Natural killer cell (primary cell): ENCODE measurements at regions not wholly inside any gene's neighbourhood (a gene's known extent, or its start where the extent isn't known, plus 50 kb on each side); places are given as distances from the start of the nearest gene placed in this dataset.

Experiments
- ATAC-seq, 3 donors: fragments of 150-1000 bp in 2 of 3; fragments of 200-7000 bp in 1 of 3; cut with Tn5 transposase; 1 replicate in 1 of 3; 2 replicates in 2 of 3; pipeline ENCODE4 v1.10.0; 2021; ENCODE audit warnings: mild to moderate bottlenecking in 2 of 3, moderate library complexity in 2 of 3
- DNase-seq, 2 donors: peaks; one replicate each; pipeline versions ENCODE4 v3.0.0 to v3.0.0-alpha.2; 2013 to 2021; ENCODE audit warnings: mixed read lengths in 1 of 2
- H3K27ac ChIP-seq: one replicate; pipeline ENCODE4 v1.5.1; 2013; ENCODE audit warnings: mild to moderate bottlenecking, low read length
- H3K27me3 ChIP-seq: one replicate; pipeline ENCODE4 v1.6.1; 2013; ENCODE audit warnings: low read length; ENCODE audit not compliant: control insufficient read depth, insufficient read depth
- H3K36me3 ChIP-seq: one replicate; pipeline ENCODE4 v1.6.1; 2013; ENCODE audit warnings: low read length; ENCODE audit not compliant: control insufficient read depth, insufficient read depth
- H3K4me1 ChIP-seq: one replicate; pipeline ENCODE4 v1.6.1; 2013; ENCODE audit warnings: low read length; ENCODE audit not compliant: control insufficient read depth, insufficient read depth
- H3K4me3 ChIP-seq: one replicate; pipeline ENCODE4 v1.5.1; 2013; ENCODE audit warnings: low read length
- H3K9me3 ChIP-seq: one replicate; pipeline ENCODE4 v1.6.1; 2013; ENCODE audit warnings: low read length; ENCODE audit not compliant: control insufficient read depth, insufficient read depth
- H3K27ac Mint-ChIP-seq, 2 donors: one replicate each; pipeline ENCODE4 v1.8.0; 2022; ENCODE audit warnings: mild to moderate bottlenecking in 2 of 2, mixed read lengths in 2 of 2, moderate library complexity in 1 of 2
- H3K27me3 Mint-ChIP-seq, 2 donors: one replicate each; pipeline ENCODE4 v1.8.0; 2022; ENCODE audit warnings: low read depth in 2 of 2, mixed read lengths in 2 of 2
- H3K36me3 Mint-ChIP-seq: one replicate; pipeline ENCODE4 v1.8.0; 2022; ENCODE audit warnings: mixed read lengths
- H3K4me1 Mint-ChIP-seq, 2 donors: one replicate each; pipeline ENCODE4 v1.8.0; 2022; ENCODE audit warnings: mixed read lengths in 2 of 2
- H3K4me3 Mint-ChIP-seq: one replicate; pipeline ENCODE4 v1.8.0; 2022; ENCODE audit warnings: mild to moderate bottlenecking, moderate library complexity, mixed read lengths
- H3K9me3 Mint-ChIP-seq, 2 donors: one replicate each; pipeline ENCODE4 v1.8.0; 2022; ENCODE audit warnings: mixed read lengths in 2 of 2
- WGBS: methylation state at CpG from one replicate; pipeline ENCODE4 v1.1.7; 2013; ENCODE audit warnings: missing lambda C conversion rate; ENCODE audit not compliant: insufficient coverage; 5-methylcytosine and 5-hydroxymethylcytosine counted together
- intact Hi-C: fragments of 100-400 bp; cut with micrococcal nuclease; formaldehyde crosslinking; loops from one replicate; pipeline ENCODE4 v1.14.2; 2022
- TF ChIP-seq, protein P1 (sequence below): fragments of 200-600 bp; IDR thresholded peaks from one replicate; pipeline ENCODE4 v1.8.0; 2022; ENCODE audit warnings: antibody characterized with exemption

DNA sequence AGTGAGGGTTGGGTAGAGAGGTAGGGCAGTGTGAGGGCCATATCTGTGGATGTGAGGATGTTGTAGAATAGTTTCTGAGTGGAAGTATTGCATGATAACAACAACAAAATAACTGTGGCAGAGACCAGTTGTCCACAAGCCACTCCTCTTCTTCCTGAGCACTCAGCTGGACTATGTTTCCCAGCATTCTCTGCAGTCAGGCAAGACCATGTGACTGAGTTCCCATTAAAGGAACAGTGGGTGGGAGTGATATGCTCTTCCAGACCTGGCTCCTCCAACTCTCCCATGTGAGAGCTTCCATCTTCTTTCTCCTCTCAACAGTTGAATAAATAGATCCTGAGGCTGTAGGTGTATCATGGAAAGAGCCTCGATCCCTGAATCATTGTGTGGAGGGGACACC lies 272.4 kb downstream of the CBLN1 start:
- Mint-ChIP-seq H3K4me1 (no peaks in the 10 kb centered on the region), H3K27ac (no peak overlapping the region), H3K4me3 (no peak overlapping the region), H3K27me3 (peaks cover 0 to 2% of the 10 kb centered on the region in 2 donors), H3K36me3 (no peaks in the 10 kb centered on the region), H3K9me3 (peaks cover 0 to 3% of the 10 kb centered on the region in 2 donors)
- no CpG with 5 or more reads among the region's 1 CpG for WGBS
- Histone ChIP-seq H3K27me3 (no peaks in the 10 kb centered on the region), H3K27ac (no peak overlapping the region), H3K9me3 (no peaks in the 10 kb centered on the region), H3K4me3 (no peak overlapping the region), H3K36me3 (no peaks in the 10 kb centered on the region), H3K4me1 (no peaks in the 10 kb centered on the region)
- intact Hi-C loops = no loop called here
- DNase-seq = no peak
- ATAC-seq = no peak
- TF ChIP-seq, protein P1, sequence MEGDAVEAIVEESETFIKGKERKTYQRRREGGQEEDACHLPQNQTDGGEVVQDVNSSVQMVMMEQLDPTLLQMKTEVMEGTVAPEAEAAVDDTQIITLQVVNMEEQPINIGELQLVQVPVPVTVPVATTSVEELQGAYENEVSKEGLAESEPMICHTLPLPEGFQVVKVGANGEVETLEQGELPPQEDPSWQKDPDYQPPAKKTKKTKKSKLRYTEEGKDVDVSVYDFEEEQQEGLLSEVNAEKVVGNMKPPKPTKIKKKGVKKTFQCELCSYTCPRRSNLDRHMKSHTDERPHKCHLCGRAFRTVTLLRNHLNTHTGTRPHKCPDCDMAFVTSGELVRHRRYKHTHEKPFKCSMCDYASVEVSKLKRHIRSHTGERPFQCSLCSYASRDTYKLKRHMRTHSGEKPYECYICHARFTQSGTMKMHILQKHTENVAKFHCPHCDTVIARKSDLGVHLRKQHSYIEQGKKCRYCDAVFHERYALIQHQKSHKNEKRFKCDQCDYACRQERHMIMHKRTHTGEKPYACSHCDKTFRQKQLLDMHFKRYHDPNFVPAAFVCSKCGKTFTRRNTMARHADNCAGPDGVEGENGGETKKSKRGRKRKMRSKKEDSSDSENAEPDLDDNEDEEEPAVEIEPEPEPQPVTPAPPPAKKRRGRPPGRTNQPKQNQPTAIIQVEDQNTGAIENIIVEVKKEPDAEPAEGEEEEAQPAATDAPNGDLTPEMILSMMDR = no peak

- no peaks in the 10 kb centered on the region for H3K4me1 Mint-ChIP-seq
- WGBS = 64% methylated on average over 4 of the region's 4 CpGs
- intact Hi-C loops = no loop called here
Observed at GRCh38 chr16:49003992-49004391, 277.6 kb downstream of the CBLN1 start.

DNA sequence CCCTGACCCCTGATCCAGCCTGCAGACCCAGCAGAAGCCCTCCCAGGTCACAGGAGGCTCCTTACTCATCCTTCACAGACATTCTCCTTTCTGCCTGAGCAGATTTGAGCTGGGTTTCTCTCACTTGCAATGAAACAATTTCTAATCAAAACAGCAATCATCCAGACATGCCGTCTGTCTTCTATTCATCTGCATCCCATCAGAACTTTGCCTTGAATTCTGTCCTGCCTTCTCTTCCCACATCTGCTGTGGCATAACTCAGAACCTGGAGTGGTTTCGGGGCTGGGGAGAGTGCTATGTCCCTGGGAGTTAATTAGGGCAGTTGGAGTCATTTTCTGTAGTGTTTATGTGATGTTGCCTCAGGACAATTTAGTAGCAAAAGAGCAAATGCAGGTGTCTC lies 278.6 kb downstream of the CBLN1 start:
- TF ChIP-seq, protein P1 = no peak
- no peaks in the 10 kb centered on the region for H3K27me3 Mint-ChIP-seq
- no peak overlapping the region for H3K4me3 Mint-ChIP-seq
- Histone ChIP-seq H3K27me3 (no peaks in the 10 kb centered on the region), H3K36me3 (no peaks in the 10 kb centered on the region), H3K4me1 (no peaks in the 10 kb centered on the region), H3K27ac (no peak overlapping the region), H3K9me3 (no peaks in the 10 kb centered on the region), H3K4me3 (no peak overlapping the region)
- H3K36me3 Mint-ChIP-seq = no peaks in the 10 kb centered on the region
- WGBS = 67% methylated on average over 2 of the region's 2 CpGs
- ATAC-seq (no peak), DNase-seq (no peak)
- no peak overlapping the region for H3K27ac Mint-ChIP-seq
- intact Hi-C loops = no loop called here
- no peaks in the 10 kb centered on the region for H3K9me3 Mint-ChIP-seq
- no peaks in the 10 kb centered on the region for H3K4me1 Mint-ChIP-seq

More at GRCh38 chr16:49003992-49004391, 277.6 kb downstream of the CBLN1 start:
- Histone ChIP-seq H3K4me3 (no peak overlapping the region), H3K27ac (no peak overlapping the region), H3K27me3 (no peaks in the 10 kb centered on the region), H3K4me1 (no peaks in the 10 kb centered on the region), H3K36me3 (no peaks in the 10 kb centered on the region), H3K9me3 (no peaks in the 10 kb centered on the region)
- Mint-ChIP-seq H3K27me3 (no peaks in the 10 kb centered on the region), H3K36me3 (no peaks in the 10 kb centered on the region), H3K27ac (no peak overlapping the region), H3K9me3 (no peaks in the 10 kb centered on the region), H3K4me3 (no peak overlapping the region)
- TF ChIP-seq, protein P1 = no peak
- ATAC-seq = no peak
- DNase-seq = no peak

- ATAC-seq (no peak), DNase-seq (no peak)
- no peaks in the 10 kb centered on the region for H3K9me3 ChIP-seq
- Mint-ChIP-seq H3K4me3 (no peak overlapping the region), H3K27me3 (no peaks in the 10 kb centered on the region), H3K4me1 (no peaks in the 10 kb centered on the region), H3K27ac (no peak overlapping the region), H3K36me3 (no peaks in the 10 kb centered on the region), H3K9me3 (peaks cover 0 to 3% of the 10 kb centered on the region in 2 donors)
- no peak overlapping the region for H3K27ac ChIP-seq
- H3K36me3 ChIP-seq = no peaks in the 10 kb centered on the region
- 23% methylated on average over 9 of the region's 10 CpGs for WGBS
- H3K27me3 ChIP-seq = no peaks in the 10 kb centered on the region
- H3K4me1 ChIP-seq = no peaks in the 10 kb centered on the region
- H3K4me3 ChIP-seq = no peak overlapping the region
- TF ChIP-seq, protein P1 = no peak
- intact Hi-C loops = no loop called here
Observed at GRCh38 chr16:49000594-49000993, 281.0 kb downstream of the CBLN1 start.
